Left hindlimb (tissue), 1 donor: ENCODE measurements at regions not wholly inside any gene's neighbourhood (a gene's known extent, or its start where the extent isn't known, plus 50 kb on each side); places are given as distances from the start of the nearest gene placed in this dataset.
"Not testable (repeated sequence)": the region's sequence is repeated elsewhere in the genome, so short reads cannot be mapped to it uniquely, and the experiment has no call there.

ENCODE experiments used
- DNase-seq: peaks from one replicate; pipeline ENCODE4 v3.0.0-alpha.2; 2018

GRCh38 chr3:194250098-194251002 is 100.8 kb downstream of the CPN2 start:
- DNase-seq = peak; percentile 96

DNA sequence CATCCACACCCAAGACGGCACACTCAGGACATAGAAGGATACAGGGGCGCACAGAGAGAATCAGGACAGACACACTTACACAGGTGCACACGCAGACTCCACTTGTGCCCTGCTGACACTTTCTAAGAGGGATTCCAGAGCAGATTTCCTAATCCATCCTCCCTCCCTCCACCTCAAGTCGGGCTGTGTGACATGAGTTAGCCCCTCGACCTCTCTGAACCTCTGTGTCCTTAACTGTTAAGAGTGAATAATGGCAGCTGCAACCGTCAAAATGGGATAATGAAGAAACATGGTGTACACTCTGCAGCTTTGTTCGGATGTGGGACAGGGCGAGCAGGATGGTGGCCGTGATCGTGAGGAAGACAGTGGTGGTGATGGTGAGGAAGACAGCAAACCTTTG is 100.1 kb downstream of the CPN2 start:
- no peak for DNase-seq

- no peak for DNase-seq
Measured at GRCh38 chr3:194251461-194251860, 99.7 kb downstream of the CPN2 start.

DNA sequence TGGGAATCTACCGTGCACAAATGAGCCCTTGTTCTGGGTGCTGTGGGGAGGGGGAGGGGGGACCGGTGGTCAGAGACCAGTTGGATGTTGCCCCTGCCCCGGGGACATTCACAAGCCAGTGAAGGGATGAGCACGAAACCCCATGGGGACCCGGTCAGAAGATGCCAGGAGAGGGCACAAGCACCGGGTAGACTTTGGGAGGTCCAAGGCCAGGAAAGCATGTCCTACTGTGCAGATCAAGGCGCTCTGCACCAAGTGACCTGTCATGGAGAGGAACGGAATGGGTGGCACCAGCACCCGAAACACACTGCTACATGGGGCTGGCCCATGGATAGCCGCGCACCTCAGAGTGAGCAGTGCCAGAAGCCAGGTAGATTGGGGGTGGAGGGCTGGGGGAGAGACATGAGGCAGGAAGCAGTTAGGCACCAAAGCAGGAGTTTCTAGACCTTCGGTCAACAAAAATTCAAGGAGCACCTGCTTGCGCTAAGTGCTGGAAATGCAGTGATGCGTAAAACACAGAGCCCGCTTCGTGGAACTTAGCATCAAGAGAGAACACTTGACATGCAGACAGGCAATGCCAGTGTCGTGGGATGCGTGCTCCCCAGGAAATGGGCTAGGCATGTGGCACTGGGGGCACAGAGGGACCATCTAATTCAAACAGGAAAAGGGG is 99.1 kb downstream of the CPN2 start:
- no peak for DNase-seq

GRCh38 chr3:194253270-194253669 is 97.9 kb downstream of the CPN2 start:
- DNase-seq = no peak

- DNase-seq = no peak
Measured at GRCh38 chr3:194254040-194254439, 97.1 kb downstream of the CPN2 start.

DNA sequence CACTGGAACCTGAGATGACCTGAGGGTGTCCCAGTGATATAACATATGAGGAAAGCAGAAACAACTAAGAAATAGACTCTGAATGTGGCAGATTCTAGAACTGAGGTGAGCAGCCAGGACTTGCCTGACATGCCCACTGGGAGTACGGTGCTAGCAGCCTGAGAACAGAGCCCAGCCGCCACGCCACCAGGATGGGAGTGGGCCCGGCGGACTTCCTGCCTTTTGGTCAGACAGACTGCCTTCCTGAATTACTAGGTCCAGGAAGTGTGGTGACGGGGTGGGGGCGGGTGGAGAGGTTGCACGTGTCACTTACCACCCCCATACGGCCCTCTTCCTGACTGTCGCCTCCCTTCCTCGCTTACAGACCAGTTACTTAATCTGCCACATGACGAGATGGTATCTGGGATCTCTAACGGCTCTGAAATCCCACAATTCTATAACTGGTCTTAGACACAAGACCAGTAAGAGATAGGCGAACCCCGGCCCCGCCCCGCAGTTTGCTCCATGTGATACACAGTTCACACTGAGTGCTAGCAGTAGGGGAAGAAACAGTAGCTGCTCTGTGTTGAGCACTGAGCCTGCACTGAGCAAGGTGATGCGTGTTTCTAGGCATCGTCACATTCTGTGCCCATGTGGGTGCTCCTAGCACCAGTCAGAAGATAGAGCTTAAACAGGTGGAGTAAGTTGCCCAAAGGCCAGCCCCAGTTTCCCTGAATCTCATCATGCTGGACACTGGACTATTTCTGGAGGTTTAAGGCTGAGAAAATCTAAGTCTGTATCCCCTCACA is 95.7 kb downstream of the CPN2 start:
- peak; percentile 87 for DNase-seq

- no peak for DNase-seq
Measured at GRCh38 chr3:194256040-194256945, 94.8 kb downstream of the CPN2 start.

DNA sequence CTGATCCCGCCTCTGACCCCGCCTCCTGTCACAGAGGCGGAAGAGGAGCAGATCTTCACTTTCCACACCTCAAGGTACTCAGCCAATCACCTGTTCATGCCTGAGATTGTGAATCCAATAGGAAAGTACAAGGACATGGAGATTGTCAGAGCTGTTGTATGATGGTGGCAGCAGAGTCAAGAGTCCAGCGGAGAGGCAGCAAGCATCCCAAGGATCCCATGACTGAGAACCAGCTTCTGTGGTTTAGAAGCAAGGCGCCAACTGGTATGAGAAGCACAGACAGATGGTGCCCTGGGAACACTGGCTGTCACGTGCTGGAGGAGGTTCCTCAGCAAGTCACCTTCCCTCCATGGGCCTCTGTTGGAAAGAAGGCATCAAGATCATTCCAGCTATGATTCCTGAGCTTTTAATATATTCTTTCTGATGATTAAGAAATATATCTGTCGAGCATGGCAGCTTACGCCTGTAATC is 93.9 kb downstream of the CPN2 start:
- no peak for DNase-seq

- DNase-seq = no peak
Measured at GRCh38 chr3:194257916-194258668, 93.0 kb downstream of the CPN2 start.

GRCh38 chr3:194259982-194260766 is 91.0 kb downstream of the CPN2 start:
- no peak for DNase-seq

DNA sequence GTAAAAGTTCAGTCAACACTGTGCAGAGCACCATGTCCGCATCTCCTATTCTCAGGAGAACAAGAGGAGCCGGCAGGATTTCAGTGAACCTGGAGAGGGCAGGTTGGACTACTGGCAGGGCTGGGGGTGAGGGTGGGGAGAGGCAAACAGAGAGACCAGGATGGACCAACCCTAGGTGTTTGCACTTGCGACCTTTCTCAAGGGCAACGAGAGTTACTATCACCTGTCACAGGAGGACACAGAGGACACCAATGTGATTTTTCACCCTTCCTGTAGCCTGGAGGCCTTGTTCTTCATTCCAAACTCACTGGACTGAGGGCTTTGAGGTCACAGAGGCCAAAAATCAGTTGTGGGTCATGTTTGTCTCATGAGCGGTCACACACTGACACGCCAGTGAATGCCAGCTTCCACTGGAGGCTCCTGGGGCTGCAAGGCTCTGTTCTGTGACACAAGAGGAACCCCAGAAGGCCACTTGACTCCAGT is 89.5 kb downstream of the CPN2 start:
- no peak for DNase-seq

GRCh38 chr3:194262176-194262924 is 88.8 kb downstream of the CPN2 start:
- no peak for DNase-seq

- no peak for DNase-seq
Measured at GRCh38 chr3:194262925-194263305, 88.2 kb downstream of the CPN2 start.

DNA sequence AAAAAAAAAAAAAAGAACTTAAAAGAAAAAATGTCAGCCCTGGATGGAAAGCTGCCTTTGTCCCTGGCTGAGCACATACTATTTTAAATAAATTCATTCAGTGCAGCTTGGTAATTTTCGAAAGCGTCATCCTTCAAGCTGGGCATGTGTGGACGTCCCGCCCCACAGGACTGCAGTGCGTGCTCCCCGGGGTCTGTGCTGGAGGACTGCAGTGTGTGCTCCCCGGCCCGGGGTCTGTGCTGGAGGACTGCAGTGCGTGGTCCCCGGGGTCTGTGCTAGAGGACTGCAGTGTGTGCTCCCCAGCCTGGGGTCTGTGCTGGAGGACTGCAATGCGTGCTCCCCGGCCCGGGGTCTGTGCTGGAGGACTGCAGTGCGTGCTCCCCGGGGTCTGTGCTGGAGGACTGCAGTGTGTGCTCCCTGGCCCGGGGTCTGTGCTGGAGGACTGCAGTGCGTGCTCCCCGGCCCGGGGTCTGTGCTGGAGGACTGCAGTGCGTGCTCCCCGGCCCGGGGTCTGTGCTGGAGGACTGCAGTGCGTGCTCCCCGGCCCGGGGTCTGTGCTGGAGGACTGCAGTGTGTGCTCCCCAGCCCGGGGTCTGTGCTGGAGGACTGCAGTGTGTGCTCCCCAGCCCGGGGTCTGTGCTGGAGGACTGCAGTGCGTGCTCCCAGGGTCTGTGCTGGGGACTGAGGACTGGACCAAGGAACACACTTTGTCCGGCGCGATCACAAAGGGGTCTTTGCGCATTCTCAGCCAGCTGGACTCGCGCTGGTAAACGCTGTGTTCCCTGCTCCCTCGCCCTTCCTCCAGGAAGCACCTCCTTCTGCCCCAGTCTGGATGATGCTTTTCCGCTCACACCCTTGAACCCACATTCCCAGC is 86.3 kb downstream of the CPN2 start:
- not testable (repeated sequence) for DNase-seq

DNA sequence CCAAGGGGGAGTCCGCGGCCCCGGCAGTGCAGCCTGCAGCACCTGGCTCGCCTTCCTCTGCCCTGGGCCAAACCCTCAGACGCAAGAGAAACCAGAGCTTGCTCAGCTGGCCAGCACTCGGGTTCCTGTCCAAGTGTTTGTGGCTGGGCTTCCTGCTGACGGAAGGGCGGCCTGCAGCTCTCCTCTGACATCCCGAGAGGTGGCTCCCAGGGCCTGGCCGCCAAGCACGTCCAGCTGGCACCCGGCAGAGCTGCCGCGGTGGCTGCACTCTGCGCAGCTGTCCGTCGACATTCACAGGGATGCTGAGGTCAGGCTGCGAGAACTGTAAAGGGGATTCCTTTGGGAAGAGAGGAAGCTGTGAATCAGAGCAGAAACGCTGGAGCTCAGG is 85.6 kb downstream of the CPN2 start:
- peak; percentile 98 for DNase-seq

GRCh38 chr3:194265996-194266964 is 84.8 kb downstream of the CPN2 start:
- DNase-seq = no peak
